Omental fat pad (tissue), 3 donors: ENCODE measurements at regions not wholly inside any gene's neighbourhood (a gene's known extent, or its start where the extent isn't known, plus 50 kb on each side); places are given as distances from the start of the nearest gene placed in this dataset.

Source experiments
- ATAC-seq: fragments of 150-250 bp; one replicate; pipeline ENCODE4 v1.9.1; 2016; ENCODE audit warnings: mild to moderate bottlenecking, moderate library complexity; ENCODE audit not compliant: low FRiP score
- DNase-seq: peaks from one replicate; pipeline ENCODE4 v3.0.0-alpha.2; 2019; ENCODE audit warnings: low spot score
- TF ChIP-seq, protein P1 (sequence below), 3 donors: fragments of 450-650 bp; IDR thresholded peaks; one replicate each; pipeline ENCODE4 v1.5.1; 2016 to 2017; ENCODE audit warnings: antibody characterized with exemption in 3 of 3, mild to moderate bottlenecking in 3 of 3, moderate library complexity in 2 of 3

GRCh38 chr7:40916813-40917212, 782.0 kb downstream of the SUGCT start:
- DNase-seq (no peak), ATAC-seq (no peak)
- TF ChIP-seq, protein P1, sequence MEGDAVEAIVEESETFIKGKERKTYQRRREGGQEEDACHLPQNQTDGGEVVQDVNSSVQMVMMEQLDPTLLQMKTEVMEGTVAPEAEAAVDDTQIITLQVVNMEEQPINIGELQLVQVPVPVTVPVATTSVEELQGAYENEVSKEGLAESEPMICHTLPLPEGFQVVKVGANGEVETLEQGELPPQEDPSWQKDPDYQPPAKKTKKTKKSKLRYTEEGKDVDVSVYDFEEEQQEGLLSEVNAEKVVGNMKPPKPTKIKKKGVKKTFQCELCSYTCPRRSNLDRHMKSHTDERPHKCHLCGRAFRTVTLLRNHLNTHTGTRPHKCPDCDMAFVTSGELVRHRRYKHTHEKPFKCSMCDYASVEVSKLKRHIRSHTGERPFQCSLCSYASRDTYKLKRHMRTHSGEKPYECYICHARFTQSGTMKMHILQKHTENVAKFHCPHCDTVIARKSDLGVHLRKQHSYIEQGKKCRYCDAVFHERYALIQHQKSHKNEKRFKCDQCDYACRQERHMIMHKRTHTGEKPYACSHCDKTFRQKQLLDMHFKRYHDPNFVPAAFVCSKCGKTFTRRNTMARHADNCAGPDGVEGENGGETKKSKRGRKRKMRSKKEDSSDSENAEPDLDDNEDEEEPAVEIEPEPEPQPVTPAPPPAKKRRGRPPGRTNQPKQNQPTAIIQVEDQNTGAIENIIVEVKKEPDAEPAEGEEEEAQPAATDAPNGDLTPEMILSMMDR (IDR thresholded peaks at IDR 0.05), result no peak

GRCh38 chr7:40915071-40915470, 780.3 kb downstream of the SUGCT start:
- no peak for ATAC-seq
- TF ChIP-seq, protein P1 (IDR thresholded peaks at IDR 0.05), result no peak
- DNase-seq, result no peak
